GM12892 (cell line): ENCODE measurements at regions not wholly inside any gene's neighbourhood (a gene's known extent, or its start where the extent isn't known, plus 50 kb on each side); places are given as distances from the start of the nearest gene placed in this dataset.

ENCODE experiments used
- POLR2A ChIP-seq: IDR thresholded peaks from 2 replicates; pipeline ENCODE4 v1.6.1; 2011; ENCODE audit warnings: low read depth, low read length, control low read depth
- POLR2AphosphoS5 ChIP-seq: IDR thresholded peaks from 2 replicates; pipeline ENCODE4 v1.6.1; 2011; ENCODE audit warnings: low read depth, low read length, control low read depth
- TAF1 ChIP-seq: IDR thresholded peaks from 2 replicates; pipeline ENCODE4 v1.6.1; 2011; ENCODE audit warnings: low read depth, mild to moderate bottlenecking, control low read depth, low read length, borderline replicate concordance

DNA sequence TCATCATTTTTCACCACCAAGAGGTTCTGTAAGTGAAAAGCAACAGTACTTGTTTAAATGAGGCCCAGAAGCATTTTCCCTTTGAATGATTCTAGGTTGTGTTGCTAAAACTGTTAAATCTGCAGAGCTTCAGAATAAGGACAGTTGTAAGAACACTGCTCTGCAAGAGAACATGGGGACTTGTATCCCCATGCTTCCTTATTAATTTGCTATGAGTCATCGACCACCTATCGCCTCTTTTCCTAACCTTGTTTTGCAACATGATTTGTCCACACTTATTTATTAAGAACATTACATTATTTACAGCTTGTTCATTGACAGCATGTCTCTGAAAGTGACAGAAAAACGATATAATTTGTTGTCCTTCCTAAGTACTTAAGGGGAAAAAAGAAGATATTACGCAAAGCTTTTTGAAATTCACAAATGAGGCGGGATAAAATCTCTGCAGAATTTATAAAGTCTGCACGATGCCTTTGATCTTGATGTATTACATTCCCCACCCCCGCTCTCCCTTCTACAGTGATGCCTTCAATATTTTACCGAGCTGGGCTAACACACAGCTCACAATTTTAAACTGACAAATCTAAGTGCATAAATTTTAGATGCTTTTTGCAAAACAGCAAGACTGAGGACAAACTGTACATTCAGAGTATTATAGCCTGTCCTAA, 220.0 kb upstream of the SPTLC3 start:
- no peak for TF ChIP-seq POLR2AphosphoS5
- no peak for TF ChIP-seq TAF1
- TF ChIP-seq POLR2A, result no peak
